Uterus (tissue), 2 donors: ENCODE measurements at regions not wholly inside any gene's neighbourhood (a gene's known extent, or its start where the extent isn't known, plus 50 kb on each side); places are given as distances from the start of the nearest gene placed in this dataset.

ENCODE experiments used
- CTCF ChIP-seq, 4 experiments: fragments of 200-600 bp in 2 of 4; fragments of 450-650 bp in 2 of 4; sonication (generic) in 2 of 4; IDR thresholded peaks; one replicate each; pipeline ENCODE4 v1.5.1; 2016 to 2019; ENCODE audit warnings: antibody characterized with exemption in 4 of 4, mild to moderate bottlenecking in 2 of 4, moderate library complexity in 1 of 4
- POLR2A ChIP-seq, 2 donors: fragments of 450-650 bp; IDR thresholded peaks; one replicate each; pipeline ENCODE4 v1.6.1; 2016; ENCODE audit warnings: antibody characterized with exemption in 2 of 2, mild to moderate bottlenecking in 1 of 2, moderate library complexity in 1 of 2

- no peak for TF ChIP-seq CTCF (IDR thresholded peaks at IDR 0.05)
- no peak for TF ChIP-seq POLR2A (IDR thresholded peaks at IDR 0.05)
Measured at GRCh38 chr14:34275530-34275929, 186.5 kb downstream of the SPTSSA start.
